ENCODE measurements at regions not wholly inside any gene's neighbourhood (a gene's known extent, or its start where the extent isn't known, plus 50 kb on each side); places are given as distances from the start of the nearest gene placed in this dataset.

DNA sequence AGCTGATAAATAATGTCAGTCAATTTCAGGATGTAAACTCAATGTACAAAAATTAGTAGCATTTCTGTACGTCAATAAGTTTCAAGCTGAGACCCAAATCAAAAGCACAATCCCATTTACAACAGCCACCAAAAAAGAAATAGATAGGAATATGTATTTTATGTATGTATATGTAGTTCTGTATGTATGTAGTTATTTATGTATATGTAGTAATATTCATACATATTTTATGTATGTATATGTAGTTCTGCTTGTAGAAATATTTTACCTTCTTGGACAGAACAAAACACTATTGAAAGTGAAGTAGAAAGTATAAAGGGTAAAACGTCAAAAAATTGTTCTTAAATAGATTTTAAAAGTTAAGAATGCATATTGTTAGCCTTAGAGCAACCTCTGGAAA lies 591.0 kb upstream of the SETBP1 start:
- Mint-ChIP-seq H3K27ac (no peak overlapping the region), H3K27me3 (peaks cover 5% of the 10 kb centered on the region), H3K4me1 (no peaks in the 10 kb centered on the region), H3K4me3 (no peak overlapping the region), H3K9me3 (ENCODE audit: insufficient read depth) (no peaks in the 10 kb centered on the region)
- no peaks in the 10 kb centered on the region for H3K4me1 ChIP-seq (ENCODE audit: control insufficient read depth in 2 of 2, insufficient read depth in 2 of 2, low read length in 2 of 2)
- H3K4me2 ChIP-seq (replicated peaks; ENCODE audit: low read depth, low read length, poor library complexity, severe bottlenecking): no peak overlapping the region
- H3K36me3 ChIP-seq (replicated peaks in 1 of 2; ENCODE audit: control extremely low read depth in 1 of 2, control insufficient read depth in 1 of 2, extremely low read depth in 1 of 2, insufficient read depth in 2 of 2, low read length in 1 of 2): no peaks in the 10 kb centered on the region
- ATAC-seq (ENCODE audit: low read depth): no peak
- CTCF ChIA-PET: no interaction called here
- no peak for DNase-seq
- no peak overlapping the region for H3K4me3 ChIP-seq (ENCODE audit: control extremely low read depth in 1 of 5, extremely low read depth in 1 of 5, insufficient read depth in 1 of 5, low read depth in 2 of 5, low read length in 4 of 5)
- TF ChIP-seq, protein P1, sequence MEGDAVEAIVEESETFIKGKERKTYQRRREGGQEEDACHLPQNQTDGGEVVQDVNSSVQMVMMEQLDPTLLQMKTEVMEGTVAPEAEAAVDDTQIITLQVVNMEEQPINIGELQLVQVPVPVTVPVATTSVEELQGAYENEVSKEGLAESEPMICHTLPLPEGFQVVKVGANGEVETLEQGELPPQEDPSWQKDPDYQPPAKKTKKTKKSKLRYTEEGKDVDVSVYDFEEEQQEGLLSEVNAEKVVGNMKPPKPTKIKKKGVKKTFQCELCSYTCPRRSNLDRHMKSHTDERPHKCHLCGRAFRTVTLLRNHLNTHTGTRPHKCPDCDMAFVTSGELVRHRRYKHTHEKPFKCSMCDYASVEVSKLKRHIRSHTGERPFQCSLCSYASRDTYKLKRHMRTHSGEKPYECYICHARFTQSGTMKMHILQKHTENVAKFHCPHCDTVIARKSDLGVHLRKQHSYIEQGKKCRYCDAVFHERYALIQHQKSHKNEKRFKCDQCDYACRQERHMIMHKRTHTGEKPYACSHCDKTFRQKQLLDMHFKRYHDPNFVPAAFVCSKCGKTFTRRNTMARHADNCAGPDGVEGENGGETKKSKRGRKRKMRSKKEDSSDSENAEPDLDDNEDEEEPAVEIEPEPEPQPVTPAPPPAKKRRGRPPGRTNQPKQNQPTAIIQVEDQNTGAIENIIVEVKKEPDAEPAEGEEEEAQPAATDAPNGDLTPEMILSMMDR (IDR thresholded peaks at IDR 0.05): no peak
- TF ChIP-seq EZH2 (IDR thresholded peaks at IDR 0.05; ENCODE audit: borderline replicate concordance, insufficient read depth, low read depth, low read length, poor library complexity, severe bottlenecking): no peak
- no CpG with 5 or more reads among the region's 2 CpGs for WGBS (ENCODE audit: insufficient coverage)
- H3K27ac ChIP-seq (ENCODE audit: low read length in 2 of 2): no peak overlapping the region
- H4K20me1 ChIP-seq (ENCODE audit: control insufficient read depth, insufficient read depth, low read length, poor library complexity, severe bottlenecking): no peaks in the 10 kb centered on the region
- H3K79me2 ChIP-seq (ENCODE audit: control insufficient read depth, insufficient read depth, low read length): no peaks in the 10 kb centered on the region
- no peaks in the 10 kb centered on the region for H3K27me3 ChIP-seq (replicated peaks in 1 of 4; ENCODE audit: control extremely low read depth in 1 of 4, control insufficient read depth in 3 of 4, insufficient read depth in 4 of 4, low read length in 3 of 4)
- no peak overlapping the region for H3K9ac ChIP-seq (ENCODE audit: low read length)
- intact Hi-C loops (cut with micrococcal nuclease): no loop called here
- POLR2A ChIA-PET: no interaction called here
- H2AFZ ChIP-seq (ENCODE audit: insufficient read depth, low read depth, low read length, poor library complexity, severe bottlenecking): no peak overlapping the region
- no peaks in the 10 kb centered on the region for H3K9me3 ChIP-seq (ENCODE audit: control extremely low read depth in 1 of 3, control insufficient read depth in 2 of 3, insufficient read depth in 1 of 3, low read length in 2 of 3)

DNA sequence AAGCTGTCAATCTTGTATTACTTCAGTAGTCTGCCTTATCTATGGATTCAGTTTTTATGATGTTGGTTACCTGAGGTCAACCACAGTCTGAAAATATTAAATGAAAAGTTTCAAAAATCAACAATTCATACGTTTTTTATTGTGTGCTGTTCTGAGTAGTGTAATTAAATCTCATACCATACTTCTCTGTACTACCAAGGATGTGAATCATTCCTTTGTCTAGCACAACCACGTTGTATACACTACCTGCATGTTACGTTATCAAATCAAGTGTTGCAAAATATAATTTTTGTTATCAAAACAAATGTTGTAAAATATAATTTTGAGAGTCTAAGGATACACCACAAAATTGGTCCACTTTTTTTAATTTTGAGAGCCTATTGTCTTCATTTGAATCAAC lies 590.2 kb upstream of the SETBP1 start:
- Mint-ChIP-seq H3K4me1 (no peaks in the 10 kb centered on the region), H3K27ac (no peak overlapping the region), H3K4me3 (no peak overlapping the region), H3K27me3 (peaks cover 8% of the 10 kb centered on the region), H3K9me3 (ENCODE audit: insufficient read depth) (no peaks in the 10 kb centered on the region)
- ChIA-PET CTCF (no interaction called here), POLR2A (no interaction called here)
- no peak overlapping the region for H3K4me3 ChIP-seq (ENCODE audit: control extremely low read depth in 1 of 5, extremely low read depth in 1 of 5, insufficient read depth in 1 of 5, low read depth in 2 of 5, low read length in 4 of 5)
- H3K79me2 ChIP-seq (ENCODE audit: control insufficient read depth, insufficient read depth, low read length): no peaks in the 10 kb centered on the region
- no peak for DNase-seq
- intact Hi-C loops (cut with micrococcal nuclease): no loop called here
- H3K27ac ChIP-seq (ENCODE audit: low read length in 2 of 2): no peak overlapping the region
- no peak overlapping the region for H2AFZ ChIP-seq (ENCODE audit: insufficient read depth, low read depth, low read length, poor library complexity, severe bottlenecking)
- no CpG with 5 or more reads among the region's 3 CpGs for WGBS (ENCODE audit: insufficient coverage)
- H3K4me2 ChIP-seq (replicated peaks; ENCODE audit: low read depth, low read length, poor library complexity, severe bottlenecking): no peak overlapping the region
- H3K9ac ChIP-seq (ENCODE audit: low read length): no peak overlapping the region
- no peaks in the 10 kb centered on the region for H3K27me3 ChIP-seq (replicated peaks in 1 of 4; ENCODE audit: control extremely low read depth in 1 of 4, control insufficient read depth in 3 of 4, insufficient read depth in 4 of 4, low read length in 3 of 4)
- H3K4me1 ChIP-seq (ENCODE audit: control insufficient read depth in 2 of 2, insufficient read depth in 2 of 2, low read length in 2 of 2): no peaks in the 10 kb centered on the region
- no peaks in the 10 kb centered on the region for H4K20me1 ChIP-seq (ENCODE audit: control insufficient read depth, insufficient read depth, low read length, poor library complexity, severe bottlenecking)
- no peaks in the 10 kb centered on the region for H3K36me3 ChIP-seq (replicated peaks in 1 of 2; ENCODE audit: control extremely low read depth in 1 of 2, control insufficient read depth in 1 of 2, extremely low read depth in 1 of 2, insufficient read depth in 2 of 2, low read length in 1 of 2)
- H3K9me3 ChIP-seq (ENCODE audit: control extremely low read depth in 1 of 3, control insufficient read depth in 2 of 3, insufficient read depth in 1 of 3, low read length in 2 of 3): no peaks in the 10 kb centered on the region
- no peak for ATAC-seq (ENCODE audit: low read depth)
- TF ChIP-seq, protein P1 (IDR thresholded peaks at IDR 0.05): no peak
- TF ChIP-seq EZH2 (IDR thresholded peaks at IDR 0.05; ENCODE audit: borderline replicate concordance, insufficient read depth, low read depth, low read length, poor library complexity, severe bottlenecking): no peak

All from B cell (primary cell).